SU-DHL-6 (cell line): ENCODE measurements at regions not wholly inside any gene's neighbourhood (a gene's known extent, or its start where the extent isn't known, plus 50 kb on each side); places are given as distances from the start of the nearest gene placed in this dataset.

Experiments used
- CTCF ChIP-seq: fragments of 200-600 bp; sonication (generic); IDR thresholded peaks from one replicate; pipeline ENCODE4 v1.5.1; 2017; ENCODE audit warnings: antibody characterized with exemption, mild to moderate bottlenecking, low read length, moderate library complexity; ENCODE audit not compliant: insufficient read depth, poor library complexity, severe bottlenecking
- EZH2phosphoT487 ChIP-seq: fragments of 200-600 bp; sonication (generic), shearing (Covaris generic); conservative IDR thresholded peaks from 2 replicates; pipeline ENCODE4 v1.6.1; 2018; ENCODE audit warnings: mild to moderate bottlenecking, antibody characterized with exemption, low read length, moderate library complexity, mixed read lengths

GRCh38 chr21:25508364-25508763 is 98.9 kb downstream of the MRPL39 start:
- no peak for TF ChIP-seq CTCF
- no peak for TF ChIP-seq EZH2phosphoT487
